ENCODE measurements at regions not wholly inside any gene's neighbourhood (a gene's known extent, or its start where the extent isn't known, plus 50 kb on each side); places are given as distances from the start of the nearest gene placed in this dataset.

GRCh38 chr16:85527767-85528297 is 85.3 kb upstream of the GSE1 start:
- no peak for TF ChIP-seq POLR2AphosphoS5 (IDR thresholded peaks at IDR 0.05; ENCODE audit: low read depth, low read length)

- TF ChIP-seq, protein P1, sequence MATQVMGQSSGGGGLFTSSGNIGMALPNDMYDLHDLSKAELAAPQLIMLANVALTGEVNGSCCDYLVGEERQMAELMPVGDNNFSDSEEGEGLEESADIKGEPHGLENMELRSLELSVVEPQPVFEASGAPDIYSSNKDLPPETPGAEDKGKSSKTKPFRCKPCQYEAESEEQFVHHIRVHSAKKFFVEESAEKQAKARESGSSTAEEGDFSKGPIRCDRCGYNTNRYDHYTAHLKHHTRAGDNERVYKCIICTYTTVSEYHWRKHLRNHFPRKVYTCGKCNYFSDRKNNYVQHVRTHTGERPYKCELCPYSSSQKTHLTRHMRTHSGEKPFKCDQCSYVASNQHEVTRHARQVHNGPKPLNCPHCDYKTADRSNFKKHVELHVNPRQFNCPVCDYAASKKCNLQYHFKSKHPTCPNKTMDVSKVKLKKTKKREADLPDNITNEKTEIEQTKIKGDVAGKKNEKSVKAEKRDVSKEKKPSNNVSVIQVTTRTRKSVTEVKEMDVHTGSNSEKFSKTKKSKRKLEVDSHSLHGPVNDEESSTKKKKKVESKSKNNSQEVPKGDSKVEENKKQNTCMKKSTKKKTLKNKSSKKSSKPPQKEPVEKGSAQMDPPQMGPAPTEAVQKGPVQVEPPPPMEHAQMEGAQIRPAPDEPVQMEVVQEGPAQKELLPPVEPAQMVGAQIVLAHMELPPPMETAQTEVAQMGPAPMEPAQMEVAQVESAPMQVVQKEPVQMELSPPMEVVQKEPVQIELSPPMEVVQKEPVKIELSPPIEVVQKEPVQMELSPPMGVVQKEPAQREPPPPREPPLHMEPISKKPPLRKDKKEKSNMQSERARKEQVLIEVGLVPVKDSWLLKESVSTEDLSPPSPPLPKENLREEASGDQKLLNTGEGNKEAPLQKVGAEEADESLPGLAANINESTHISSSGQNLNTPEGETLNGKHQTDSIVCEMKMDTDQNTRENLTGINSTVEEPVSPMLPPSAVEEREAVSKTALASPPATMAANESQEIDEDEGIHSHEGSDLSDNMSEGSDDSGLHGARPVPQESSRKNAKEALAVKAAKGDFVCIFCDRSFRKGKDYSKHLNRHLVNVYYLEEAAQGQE (IDR thresholded peaks at IDR 0.05; ENCODE audit: insufficient read depth in 1 of 2, low read depth in 2 of 2, low read length in 2 of 2): no peak
- no peak for TF ChIP-seq POLR2AphosphoS5 (IDR thresholded peaks at IDR 0.05; ENCODE audit: low read depth, low read length)
- TF ChIP-seq TAF1 (IDR thresholded peaks at IDR 0.05; ENCODE audit: borderline replicate concordance, insufficient read depth, low read length): no peak
Observed at GRCh38 chr16:85528528-85529387, 84.4 kb upstream of the GSE1 start.

DNA sequence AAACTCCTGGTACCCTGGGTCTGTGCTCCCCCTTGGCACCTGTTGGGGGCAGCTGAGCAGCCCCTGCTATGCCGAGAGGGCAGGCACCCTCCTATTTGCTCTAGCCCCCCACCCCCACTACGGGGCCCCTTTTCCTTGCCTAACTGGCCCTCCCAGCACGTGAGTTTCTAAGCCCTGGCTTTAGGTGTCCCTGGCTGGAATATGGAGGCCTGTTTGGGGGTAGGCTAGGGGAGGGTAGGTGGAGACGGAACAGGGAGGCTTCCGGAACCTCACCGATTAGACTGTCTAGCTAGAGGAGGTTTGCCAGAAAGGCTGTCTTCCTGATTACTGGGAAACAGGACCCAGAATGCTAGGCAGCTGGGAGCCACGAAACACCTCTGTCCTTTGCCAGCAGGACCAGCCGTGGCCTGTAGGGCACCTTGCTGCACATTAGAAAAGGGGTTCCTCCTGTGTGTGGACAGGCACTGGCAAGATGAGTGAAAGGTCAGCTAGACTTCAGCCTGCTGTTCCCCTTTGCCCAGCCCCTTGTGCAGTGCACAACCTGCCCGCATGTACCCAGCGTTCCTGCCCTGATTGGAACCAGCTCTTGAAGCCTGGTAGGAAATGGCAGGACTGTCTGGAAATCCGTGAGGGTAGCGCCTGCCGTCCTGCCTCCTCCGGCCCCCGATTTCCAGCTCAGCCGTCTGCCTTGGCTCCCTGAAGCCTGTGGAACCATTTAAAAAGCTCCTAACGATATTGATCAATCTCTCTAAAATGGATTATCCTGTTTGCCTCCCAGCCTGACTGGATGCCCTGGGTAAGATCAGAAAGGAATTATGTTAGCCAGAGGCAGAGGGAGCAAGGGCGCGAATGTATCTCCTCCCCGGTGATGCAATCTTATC is 83.4 kb upstream of the GSE1 start:
- TF ChIP-seq POLR2AphosphoS5 (IDR thresholded peaks at IDR 0.05; ENCODE audit: low read depth, low read length) (no peak), SIN3A (IDR thresholded peaks at IDR 0.05; ENCODE audit: borderline replicate concordance, insufficient read depth, low read length) (no peak), TAF1 (IDR thresholded peaks at IDR 0.05; ENCODE audit: borderline replicate concordance, insufficient read depth, low read length) (no peak), FOXP2 (optimal IDR thresholded peaks at IDR 0.05; ENCODE audit: borderline replicate concordance, extremely low read depth, extremely low read length, insufficient read depth) (no peak)
- TF ChIP-seq, protein P1 (IDR thresholded peaks at IDR 0.05; ENCODE audit: insufficient read depth in 1 of 2, low read depth in 2 of 2, low read length in 2 of 2): no peak

GRCh38 chr16:85530370-85530739 is 82.8 kb upstream of the GSE1 start:
- TF ChIP-seq, protein P1 (IDR thresholded peaks at IDR 0.05; ENCODE audit: insufficient read depth in 1 of 2, low read depth in 2 of 2, low read length in 2 of 2): no peak
- TF ChIP-seq FOXP2 (optimal IDR thresholded peaks at IDR 0.05; ENCODE audit: borderline replicate concordance, extremely low read depth, extremely low read length, insufficient read depth) (no peak), POLR2AphosphoS5 (IDR thresholded peaks at IDR 0.05; ENCODE audit: low read depth, low read length) (no peak), SIN3A (IDR thresholded peaks at IDR 0.05; ENCODE audit: borderline replicate concordance, insufficient read depth, low read length) (no peak)

GRCh38 chr16:85531516-85531915 is 81.6 kb upstream of the GSE1 start:
- TF ChIP-seq FOXP2 (optimal IDR thresholded peaks at IDR 0.05; ENCODE audit: borderline replicate concordance, extremely low read depth, extremely low read length, insufficient read depth) (no peak), TAF1 (IDR thresholded peaks at IDR 0.05; ENCODE audit: borderline replicate concordance, insufficient read depth, low read length) (no peak), POLR2AphosphoS5 (IDR thresholded peaks at IDR 0.05; ENCODE audit: low read depth, low read length) (no peak), SIN3A (IDR thresholded peaks at IDR 0.05; ENCODE audit: borderline replicate concordance, insufficient read depth, low read length) (no peak)
- TF ChIP-seq, protein P1 (IDR thresholded peaks at IDR 0.05; ENCODE audit: insufficient read depth in 1 of 2, low read depth in 2 of 2, low read length in 2 of 2): no peak
